Gastrocnemius medialis (tissue), 4 donors: ENCODE measurements at regions not wholly inside any gene's neighbourhood (a gene's known extent, or its start where the extent isn't known, plus 50 kb on each side); places are given as distances from the start of the nearest gene placed in this dataset.

ENCODE experiments used
- ATAC-seq, 2 donors: fragments of 150-250 bp; one replicate each; pipeline ENCODE4 v1.9.1; 2016
- DNase-seq, 2 donors: peaks; one replicate each; pipeline ENCODE4 v3.0.0-alpha.2; 2019
- H3K27ac ChIP-seq, 4 donors: fragments of 200-600 bp; sonication (generic); 1 replicate in 1 of 4; 2 replicates in 3 of 4; pipeline ENCODE4 v1.5.1; 2016 to 2018; ENCODE audit warnings: mild to moderate bottlenecking in 2 of 4, moderate library complexity in 1 of 4
- H3K27me3 ChIP-seq, 3 donors: fragments of 200-600 bp; sonication (generic) in 2 of 3; 1 replicate in 1 of 3; 2 replicates in 2 of 3; pipeline versions ENCODE4 v1.5.1 to v1.6.0; 2016 to 2019; ENCODE audit warnings: mild to moderate bottlenecking in 1 of 3, moderate library complexity in 1 of 3
- H3K36me3 ChIP-seq, 2 donors: fragments of 200-600 bp; sonication (generic) in 1 of 2; one replicate each; pipeline ENCODE4 v1.5.1; 2017 to 2018
- H3K4me1 ChIP-seq, 2 donors: fragments of 200-600 bp; sonication (generic) in 1 of 2; one replicate each; pipeline ENCODE4 v1.5.1; 2016 to 2017; ENCODE audit warnings: mild to moderate bottlenecking in 2 of 2
- H3K4me3 ChIP-seq, 4 donors: fragments of 200-600 bp; sonication (generic) in 3 of 4; 1 replicate in 1 of 4; 2 replicates in 3 of 4; pipeline ENCODE4 v1.5.1; 2016 to 2019; ENCODE audit warnings: mild to moderate bottlenecking in 2 of 4
- H3K9me3 ChIP-seq, 3 donors: fragments of 200-600 bp; sonication (generic) in 2 of 3; 1 replicate in 1 of 3; 2 replicates in 2 of 3; pipeline ENCODE4 v1.5.1; 2016 to 2019
- POLR2A ChIP-seq, 2 donors: fragments of 450-650 bp; IDR thresholded peaks; one replicate each; pipeline ENCODE4 v1.6.1; 2017; ENCODE audit warnings: antibody characterized with exemption in 2 of 2, mild to moderate bottlenecking in 2 of 2, moderate library complexity in 2 of 2
- in situ Hi-C, 4 donors: fragments of 200-750 bp; cut with MboI; loops; one replicate each; pipeline versions ENCODE4 v1.15.0 to v1.8.0; 2017; ENCODE audit warnings: low sequenced_read_pairs in 4 of 4
- intact Hi-C: fragments of 100-400 bp; cut with DNase I; formaldehyde crosslinking; loops from one replicate; pipeline ENCODE4 v1.15.1; 2023; ENCODE audit warnings: low total_unique reads
- TF ChIP-seq, protein P1 (sequence below), 5 experiments: fragments of 450-650 bp in 3 of 5; fragments of 200-600 bp in 2 of 5; sonication (generic) in 2 of 5; IDR thresholded peaks in 4 of 5; conservative IDR thresholded peaks in 1 of 5; 1 replicate in 4 of 5; 2 replicates in 1 of 5; pipeline ENCODE4 v1.5.1; 2016 to 2019; ENCODE audit warnings: antibody characterized with exemption in 5 of 5, mild to moderate bottlenecking in 3 of 5, moderate library complexity in 3 of 5

DNA sequence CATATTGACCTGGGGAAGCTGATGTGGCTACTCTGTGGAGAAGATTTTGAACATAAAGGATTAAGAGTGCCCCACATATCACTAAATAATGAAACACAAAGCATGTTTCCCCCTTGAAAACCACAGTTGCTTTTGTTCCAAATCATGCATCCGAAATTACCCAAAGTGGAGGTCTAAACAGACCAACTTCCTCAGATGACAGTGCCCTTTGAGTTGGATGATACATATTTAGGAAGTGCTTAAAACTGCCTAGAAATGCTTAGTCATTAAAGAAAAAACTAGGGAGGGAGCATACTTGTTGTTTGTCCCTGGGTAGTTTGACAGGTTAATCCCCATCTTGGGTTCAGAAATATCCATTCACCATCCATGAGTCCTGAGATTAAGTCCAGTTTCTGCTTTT is 1070.3 kb downstream of the SUCLG1 start:
- Histone ChIP-seq H3K9me3 (no peaks in the 10 kb centered on the region), H3K4me3 (no peak overlapping the region), H3K27me3 (no peaks in the 10 kb centered on the region), H3K27ac (no peak overlapping the region), H3K36me3 (no peaks in the 10 kb centered on the region), H3K4me1 (no peaks in the 10 kb centered on the region)
- in situ Hi-C loops (no loop called here), intact Hi-C loops (no loop called here)
- no peak for DNase-seq
- no peak for ATAC-seq
- TF ChIP-seq, protein P1, sequence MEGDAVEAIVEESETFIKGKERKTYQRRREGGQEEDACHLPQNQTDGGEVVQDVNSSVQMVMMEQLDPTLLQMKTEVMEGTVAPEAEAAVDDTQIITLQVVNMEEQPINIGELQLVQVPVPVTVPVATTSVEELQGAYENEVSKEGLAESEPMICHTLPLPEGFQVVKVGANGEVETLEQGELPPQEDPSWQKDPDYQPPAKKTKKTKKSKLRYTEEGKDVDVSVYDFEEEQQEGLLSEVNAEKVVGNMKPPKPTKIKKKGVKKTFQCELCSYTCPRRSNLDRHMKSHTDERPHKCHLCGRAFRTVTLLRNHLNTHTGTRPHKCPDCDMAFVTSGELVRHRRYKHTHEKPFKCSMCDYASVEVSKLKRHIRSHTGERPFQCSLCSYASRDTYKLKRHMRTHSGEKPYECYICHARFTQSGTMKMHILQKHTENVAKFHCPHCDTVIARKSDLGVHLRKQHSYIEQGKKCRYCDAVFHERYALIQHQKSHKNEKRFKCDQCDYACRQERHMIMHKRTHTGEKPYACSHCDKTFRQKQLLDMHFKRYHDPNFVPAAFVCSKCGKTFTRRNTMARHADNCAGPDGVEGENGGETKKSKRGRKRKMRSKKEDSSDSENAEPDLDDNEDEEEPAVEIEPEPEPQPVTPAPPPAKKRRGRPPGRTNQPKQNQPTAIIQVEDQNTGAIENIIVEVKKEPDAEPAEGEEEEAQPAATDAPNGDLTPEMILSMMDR (IDR thresholded peaks at IDR 0.05 in 4 of 5, conservative IDR thresholded peaks at IDR 0.05 in 1 of 5): no peak
- no peak for TF ChIP-seq POLR2A (IDR thresholded peaks at IDR 0.05)

DNA sequence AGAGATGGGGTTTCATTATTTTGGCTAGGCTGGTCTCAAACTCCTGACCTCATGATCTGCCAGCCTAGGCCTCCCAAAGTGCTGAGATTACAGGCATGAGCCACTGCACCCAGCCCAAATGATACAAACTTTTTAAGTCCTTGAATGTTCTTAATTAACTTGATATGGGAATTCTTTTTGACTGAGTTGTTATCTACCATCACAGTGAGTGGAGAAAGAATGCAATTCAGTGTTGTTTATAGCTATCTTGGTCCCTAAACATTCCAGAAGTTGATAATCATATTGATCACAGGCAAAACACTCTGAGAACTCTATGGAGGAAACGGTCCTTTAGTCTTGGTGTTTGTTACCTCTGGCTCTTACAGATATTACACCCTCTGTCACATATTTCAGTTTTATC is 1072.5 kb downstream of the SUCLG1 start:
- TF ChIP-seq, protein P1 (IDR thresholded peaks at IDR 0.05 in 4 of 5, conservative IDR thresholded peaks at IDR 0.05 in 1 of 5): no peak
- TF ChIP-seq POLR2A (IDR thresholded peaks at IDR 0.05): no peak
- in situ Hi-C loops (no loop called here), intact Hi-C loops (no loop called here)
- Histone ChIP-seq H3K36me3 (no peaks in the 10 kb centered on the region), H3K9me3 (no peaks in the 10 kb centered on the region), H3K27me3 (no peaks in the 10 kb centered on the region), H3K4me1 (no peaks in the 10 kb centered on the region), H3K4me3 (no peak overlapping the region), H3K27ac (no peak overlapping the region)
- ATAC-seq (no peak), DNase-seq (no peak)

DNA sequence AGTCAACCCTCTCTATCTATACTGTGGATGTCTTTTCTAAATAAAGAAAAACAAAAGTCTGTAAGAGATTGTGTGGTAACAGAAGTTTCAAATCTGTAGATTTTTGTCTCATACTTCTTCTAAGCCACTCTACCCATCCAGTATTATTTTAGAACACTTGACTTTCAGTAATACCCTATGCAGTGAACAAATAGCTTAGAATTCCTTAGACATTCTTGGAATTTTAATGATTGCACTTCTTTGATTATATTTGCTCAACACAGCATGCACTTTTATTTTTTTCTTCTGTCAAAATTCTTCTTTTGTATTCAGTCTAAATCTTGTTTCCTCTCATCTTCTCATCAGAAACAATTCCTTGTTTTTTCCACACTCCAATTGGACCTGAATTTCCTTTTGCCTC is 1080.2 kb downstream of the SUCLG1 start:
- no peak for DNase-seq
- H3K9me3 ChIP-seq: no peaks in the 10 kb centered on the region
- in situ Hi-C loops: no loop called here
- no peak for ATAC-seq
- H3K27me3 ChIP-seq: no peaks in the 10 kb centered on the region
- H3K4me3 ChIP-seq: no peak overlapping the region
- H3K27ac ChIP-seq: no peak overlapping the region
- TF ChIP-seq POLR2A (IDR thresholded peaks at IDR 0.05): no peak
- TF ChIP-seq, protein P1 (IDR thresholded peaks at IDR 0.05 in 4 of 5, conservative IDR thresholded peaks at IDR 0.05 in 1 of 5): no peak
- no peaks in the 10 kb centered on the region for H3K4me1 ChIP-seq
- H3K36me3 ChIP-seq: no peaks in the 10 kb centered on the region
- intact Hi-C loops: no loop called here

DNA sequence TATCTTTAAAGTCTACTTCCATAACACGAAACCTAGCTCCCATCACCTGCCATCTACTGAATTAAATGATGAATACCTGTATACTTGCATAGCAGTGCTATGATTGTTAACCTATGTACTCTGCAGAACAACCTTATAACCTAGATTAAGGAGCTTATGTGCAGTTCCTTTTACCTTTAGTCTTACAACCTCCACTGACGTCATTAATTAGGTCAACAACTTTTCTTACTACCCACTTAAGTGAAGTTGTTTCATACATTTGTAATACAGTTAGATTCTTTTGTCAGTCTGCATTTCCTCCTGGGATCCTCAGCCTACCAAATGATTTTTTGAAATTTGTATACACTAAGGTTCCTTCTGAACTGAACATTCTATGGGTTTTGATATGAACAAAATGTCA is 1082.3 kb downstream of the SUCLG1 start:
- Histone ChIP-seq H3K4me3 (no peak overlapping the region), H3K9me3 (no peaks in the 10 kb centered on the region), H3K27me3 (no peaks in the 10 kb centered on the region), H3K27ac (no peak overlapping the region), H3K36me3 (no peaks in the 10 kb centered on the region), H3K4me1 (no peaks in the 10 kb centered on the region)
- in situ Hi-C loops (no loop called here), intact Hi-C loops (no loop called here)
- ATAC-seq: no peak
- TF ChIP-seq, protein P1 (IDR thresholded peaks at IDR 0.05 in 4 of 5, conservative IDR thresholded peaks at IDR 0.05 in 1 of 5): no peak
- no peak for TF ChIP-seq POLR2A (IDR thresholded peaks at IDR 0.05)
- DNase-seq: no peak

DNA sequence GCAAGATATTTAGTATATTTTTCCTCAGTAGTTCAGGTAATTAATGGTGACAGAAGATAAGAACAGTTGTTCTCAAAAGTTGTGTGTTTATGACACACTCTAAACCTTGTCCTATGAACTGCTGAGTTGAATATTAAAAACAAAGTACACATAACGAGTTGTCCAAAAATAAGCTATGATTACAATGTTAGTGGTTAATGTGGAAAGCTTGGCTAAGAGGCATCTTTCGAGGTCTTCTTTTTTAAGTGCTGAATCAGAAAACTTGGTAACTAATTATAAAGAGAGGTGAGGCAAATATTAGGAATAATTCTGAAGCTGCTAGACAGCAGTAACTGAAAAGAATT is 1088.7 kb downstream of the SUCLG1 start:
- no peak for ATAC-seq
- Histone ChIP-seq H3K36me3 (no peaks in the 10 kb centered on the region), H3K9me3 (no peaks in the 10 kb centered on the region), H3K27ac (no peak overlapping the region), H3K27me3 (no peaks in the 10 kb centered on the region), H3K4me1 (no peaks in the 10 kb centered on the region), H3K4me3 (no peak overlapping the region)
- no peak for DNase-seq
- intact Hi-C loops (no loop called here), in situ Hi-C loops (no loop called here)
- TF ChIP-seq, protein P1 (IDR thresholded peaks at IDR 0.05 in 4 of 5, conservative IDR thresholded peaks at IDR 0.05 in 1 of 5): no peak
- no peak for TF ChIP-seq POLR2A (IDR thresholded peaks at IDR 0.05)
